Prostate gland (tissue), 2 donors: ENCODE measurements at regions not wholly inside any gene's neighbourhood (a gene's known extent, or its start where the extent isn't known, plus 50 kb on each side); places are given as distances from the start of the nearest gene placed in this dataset.

Source experiments
- DNase-seq: peaks from one replicate; pipeline ENCODE4 v3.0.0-alpha.2; 2019; ENCODE audit warnings: low spot score
- H3K27ac ChIP-seq, 2 donors: fragments of 200-600 bp; sonication (generic); 2 replicates each; pipeline ENCODE4 v1.5.1; 2017 to 2019
- H3K27me3 ChIP-seq: fragments of 200-600 bp; sonication (generic); replicated peaks from 2 replicates; pipeline ENCODE4 v1.5.1; 2019; ENCODE audit not compliant: insufficient read depth
- H3K36me3 ChIP-seq, 2 donors: fragments of 200-600 bp; sonication (generic); 1 replicate in 1 of 2; 2 replicates in 1 of 2; pipeline versions ENCODE4 v1.5.1 to v1.8.1; 2017 to 2019
- H3K4me1 ChIP-seq: fragments of 200-600 bp; sonication (generic); replicated peaks from 2 replicates; pipeline ENCODE4 v1.5.1; 2019
- H3K4me3 ChIP-seq, 2 donors: fragments of 200-600 bp; sonication (generic); 2 replicates each; pipeline ENCODE4 v1.5.1; 2017 to 2019
- H3K9me3 ChIP-seq: fragments of 200-600 bp; sonication (generic); 2 replicates; pipeline ENCODE4 v1.5.1; 2017
- POLR2A ChIP-seq: fragments of 450-650 bp; IDR thresholded peaks from one replicate; pipeline ENCODE4 v1.6.1; 2016; ENCODE audit warnings: antibody characterized with exemption, mild to moderate bottlenecking
- POLR2AphosphoS5 ChIP-seq: sonication (generic); formaldehyde crosslinking; IDR thresholded peaks from one replicate; pipeline ENCODE4 v1.6.1; 2017; ENCODE audit warnings: antibody characterized with exemption
- WGBS: methylation state at CpG from one replicate; pipeline ENCODE4 v1.1.5; 2018; 5-methylcytosine and 5-hydroxymethylcytosine counted together
- intact Hi-C: fragments of 100-400 bp; cut with DNase I; formaldehyde crosslinking; loops from one replicate; pipeline ENCODE4 v1.14.2; 2022
- TF ChIP-seq, protein P1 (sequence below), 4 experiments: fragments of 200-600 bp in 2 of 4; fragments of 450-650 bp in 2 of 4; sonication (generic) in 2 of 4; IDR thresholded peaks; 1 replicate in 3 of 4; 2 replicates in 1 of 4; pipeline ENCODE4 v1.5.1; 2016 to 2019; ENCODE audit warnings: antibody characterized with exemption in 4 of 4, mild to moderate bottlenecking in 2 of 4, moderate library complexity in 2 of 4

DNA sequence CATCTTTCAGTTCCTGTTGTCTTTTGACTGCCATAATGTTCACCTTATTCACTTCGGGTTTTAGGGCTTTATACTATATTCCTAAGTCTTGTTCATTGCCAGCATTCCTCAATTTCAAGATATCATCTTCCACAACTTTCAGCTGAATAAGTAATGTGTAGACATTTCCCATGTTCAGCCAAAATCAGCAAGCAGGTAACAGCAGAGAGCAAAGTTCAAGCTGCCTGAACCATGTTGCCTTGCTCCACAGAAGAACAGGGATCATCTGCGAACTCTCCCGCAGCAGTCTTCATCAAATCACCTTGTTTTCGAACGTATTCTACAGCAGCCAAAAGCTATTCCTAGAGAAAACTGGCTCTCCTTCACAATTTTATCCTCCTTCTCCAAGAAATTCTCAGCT, 95.3 kb upstream of the CCDC112 start:
- 93% methylated on average over 5 of the region's 5 CpGs for WGBS
- intact Hi-C loops: no loop called here

DNA sequence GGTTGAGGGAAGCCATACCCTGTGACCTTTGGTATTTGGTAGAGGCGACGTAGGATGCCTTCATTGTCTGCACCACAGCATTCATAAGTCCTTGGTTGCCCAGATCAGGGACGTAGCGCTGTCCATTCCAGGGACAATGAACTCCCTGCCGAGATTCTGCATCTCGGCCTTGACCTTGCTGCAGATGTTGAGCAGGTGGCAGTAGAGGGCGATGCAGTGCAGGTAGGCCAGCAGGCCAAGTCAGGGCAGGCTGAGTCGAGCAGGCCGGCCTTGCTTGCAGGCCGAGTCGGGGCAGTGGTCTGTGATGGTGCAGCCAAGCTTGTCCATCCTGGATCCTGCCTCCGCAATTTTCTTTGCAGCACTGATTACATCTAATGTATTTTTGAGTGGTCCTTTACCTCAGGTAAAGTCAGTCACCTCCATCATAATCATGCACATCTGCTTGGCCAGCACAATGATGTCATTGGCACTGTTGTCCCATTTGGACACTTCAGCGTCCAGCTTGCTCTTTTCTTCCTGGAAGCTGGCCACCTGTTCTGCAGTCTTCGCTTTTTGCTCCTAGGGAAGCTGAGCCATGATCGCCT, 93.4 kb upstream of the CCDC112 start:
- Histone ChIP-seq H3K27ac (no peak overlapping the region), H3K4me3 (no peak overlapping the region), H3K9me3 (no peaks in the 10 kb centered on the region), H3K36me3 (no peaks in the 10 kb centered on the region), H3K4me1 (no peaks in the 10 kb centered on the region), H3K27me3 (no peaks in the 10 kb centered on the region)
- 88% methylated on average over 15 of the region's 15 CpGs for WGBS
- no peak for TF ChIP-seq POLR2A
- intact Hi-C loops: no loop called here
- no peak for DNase-seq

More for the DNA sequence above, 95.3 kb upstream of the CCDC112 start:
- Histone ChIP-seq H3K9me3 (no peaks in the 10 kb centered on the region), H3K27me3 (no peaks in the 10 kb centered on the region), H3K4me1 (no peaks in the 10 kb centered on the region), H3K36me3 (no peaks in the 10 kb centered on the region), H3K4me3 (no peak overlapping the region), H3K27ac (no peak overlapping the region)
- no peak for DNase-seq
- TF ChIP-seq, protein P1, sequence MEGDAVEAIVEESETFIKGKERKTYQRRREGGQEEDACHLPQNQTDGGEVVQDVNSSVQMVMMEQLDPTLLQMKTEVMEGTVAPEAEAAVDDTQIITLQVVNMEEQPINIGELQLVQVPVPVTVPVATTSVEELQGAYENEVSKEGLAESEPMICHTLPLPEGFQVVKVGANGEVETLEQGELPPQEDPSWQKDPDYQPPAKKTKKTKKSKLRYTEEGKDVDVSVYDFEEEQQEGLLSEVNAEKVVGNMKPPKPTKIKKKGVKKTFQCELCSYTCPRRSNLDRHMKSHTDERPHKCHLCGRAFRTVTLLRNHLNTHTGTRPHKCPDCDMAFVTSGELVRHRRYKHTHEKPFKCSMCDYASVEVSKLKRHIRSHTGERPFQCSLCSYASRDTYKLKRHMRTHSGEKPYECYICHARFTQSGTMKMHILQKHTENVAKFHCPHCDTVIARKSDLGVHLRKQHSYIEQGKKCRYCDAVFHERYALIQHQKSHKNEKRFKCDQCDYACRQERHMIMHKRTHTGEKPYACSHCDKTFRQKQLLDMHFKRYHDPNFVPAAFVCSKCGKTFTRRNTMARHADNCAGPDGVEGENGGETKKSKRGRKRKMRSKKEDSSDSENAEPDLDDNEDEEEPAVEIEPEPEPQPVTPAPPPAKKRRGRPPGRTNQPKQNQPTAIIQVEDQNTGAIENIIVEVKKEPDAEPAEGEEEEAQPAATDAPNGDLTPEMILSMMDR (IDR thresholded peaks at IDR 0.05): no peak
- TF ChIP-seq POLR2AphosphoS5: no peak
- TF ChIP-seq POLR2A: no peak

DNA sequence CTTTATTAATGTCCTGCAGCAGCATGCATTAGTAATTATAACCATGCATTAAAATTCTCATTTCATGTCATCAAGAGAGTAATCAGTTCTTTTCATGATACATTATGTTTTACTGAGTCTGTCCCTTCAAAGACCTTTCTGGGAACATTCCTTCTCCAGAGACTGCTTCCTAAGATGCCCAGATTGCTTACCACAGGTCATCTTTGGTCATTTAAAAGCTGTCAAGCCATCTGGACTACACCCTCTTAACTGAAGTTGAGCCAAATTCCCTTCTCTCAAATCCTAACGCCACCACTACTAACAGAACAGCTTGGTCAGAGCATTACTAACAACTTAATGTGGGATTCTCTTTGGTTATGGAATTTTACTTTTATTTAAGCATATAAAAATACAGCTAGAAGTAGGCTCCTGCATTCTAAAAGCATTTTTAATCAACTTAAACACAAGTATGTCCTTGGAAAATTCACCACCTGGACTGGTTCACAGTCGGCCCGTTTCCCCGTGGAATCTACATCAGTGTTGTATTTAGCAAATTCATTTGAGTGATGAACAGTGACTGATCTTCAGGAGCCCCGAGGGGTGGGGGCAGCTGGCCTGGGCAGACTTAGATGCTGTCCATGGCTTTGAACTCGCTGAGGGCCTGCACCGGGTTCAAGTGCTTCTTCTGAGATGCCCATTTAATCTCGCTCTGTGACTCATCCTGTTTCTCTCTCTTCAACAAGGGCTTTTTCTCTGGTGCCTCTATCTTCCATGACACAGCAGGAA, 92.8 kb upstream of the CCDC112 start:
- no peaks in the 10 kb centered on the region for H3K4me1 ChIP-seq
- H3K9me3 ChIP-seq: no peaks in the 10 kb centered on the region
- DNase-seq: no peak
- WGBS: 80% methylated on average over 8 of the region's 8 CpGs
- intact Hi-C loops: no loop called here
- no peaks in the 10 kb centered on the region for H3K36me3 ChIP-seq
- no peaks in the 10 kb centered on the region for H3K27me3 ChIP-seq
- no peak overlapping the region for H3K4me3 ChIP-seq
- TF ChIP-seq POLR2A: no peak
- TF ChIP-seq, protein P1 (IDR thresholded peaks at IDR 0.05): no peak
- TF ChIP-seq POLR2AphosphoS5: no peak
- H3K27ac ChIP-seq: no peak overlapping the region

DNA sequence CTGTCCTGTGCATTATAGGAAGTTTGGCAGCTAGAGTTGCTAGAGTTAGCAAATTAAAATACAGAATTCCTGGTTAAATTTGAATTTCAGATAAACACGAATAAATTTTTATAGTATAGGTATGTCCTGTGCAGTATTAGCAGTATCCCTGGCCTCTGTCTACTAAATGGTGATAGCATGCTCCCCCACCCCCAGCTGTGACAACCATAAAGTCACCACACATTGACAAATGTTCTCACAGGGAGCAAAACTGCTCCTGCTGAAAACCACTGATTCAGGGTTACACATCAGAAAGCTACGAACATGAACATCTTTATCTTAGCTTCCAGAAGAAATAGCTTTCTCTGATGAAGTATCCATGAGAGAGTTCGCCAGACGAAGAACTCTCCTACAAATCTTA, 91.8 kb upstream of the CCDC112 start:
- Histone ChIP-seq H3K4me1 (no peaks in the 10 kb centered on the region), H3K4me3 (no peak overlapping the region), H3K27ac (no peak overlapping the region), H3K36me3 (no peaks in the 10 kb centered on the region), H3K9me3 (no peaks in the 10 kb centered on the region), H3K27me3 (no peaks in the 10 kb centered on the region)
- TF ChIP-seq POLR2AphosphoS5: no peak
- TF ChIP-seq, protein P1 (IDR thresholded peaks at IDR 0.05): no peak
- no peak for TF ChIP-seq POLR2A
- intact Hi-C loops: no loop called here
- 75% methylated on average over 4 of the region's 4 CpGs for WGBS
- no peak for DNase-seq

DNA sequence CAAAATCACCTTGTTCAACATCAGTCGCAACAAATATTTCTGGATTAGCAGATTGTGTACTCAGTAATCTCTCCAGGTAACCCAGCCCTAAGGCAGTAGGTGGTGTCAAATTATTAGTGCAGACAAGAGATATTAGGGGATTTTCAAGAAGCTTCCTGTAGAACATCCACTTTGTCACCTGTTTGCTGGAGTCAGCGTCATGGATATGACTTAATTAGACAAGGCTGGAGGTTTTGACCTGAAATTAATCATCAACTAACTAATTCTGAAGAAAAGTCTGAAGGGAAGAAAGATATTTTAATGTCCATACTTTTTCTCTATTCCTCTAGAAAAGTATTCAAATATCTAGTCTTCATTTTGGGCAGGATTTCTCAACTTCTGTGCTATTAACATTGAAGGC, 91.4 kb upstream of the CCDC112 start:
- 86% methylated on average over 2 of the region's 2 CpGs for WGBS
- no peaks in the 10 kb centered on the region for H3K36me3 ChIP-seq
- no peaks in the 10 kb centered on the region for H3K4me1 ChIP-seq
- intact Hi-C loops: no loop called here
- TF ChIP-seq, protein P1 (IDR thresholded peaks at IDR 0.05): no peak
- TF ChIP-seq POLR2A: no peak
- no peak for TF ChIP-seq POLR2AphosphoS5
- H3K27me3 ChIP-seq: no peaks in the 10 kb centered on the region
- DNase-seq: no peak
- H3K27ac ChIP-seq: no peak overlapping the region
- H3K9me3 ChIP-seq: no peaks in the 10 kb centered on the region
- H3K4me3 ChIP-seq: no peak overlapping the region
